ENCODE measurements at regions not wholly inside any gene's neighbourhood (a gene's known extent, or its start where the extent isn't known, plus 50 kb on each side); places are given as distances from the start of the nearest gene placed in this dataset.

GRCh38 chr3:139128803-139129202, 84.1 kb upstream of the PRR23C start:
- H3K9me2 ChIP-seq (ENCODE audit: insufficient read depth, low read length), result no peaks in the 10 kb centered on the region
- no peak overlapping the region for H3K27ac ChIP-seq (ENCODE audit: low read depth, low read length, poor library complexity, severe bottlenecking)
- H4K20me1 ChIP-seq (ENCODE audit: insufficient read depth, low read length), result no peaks in the 10 kb centered on the region
- no TSS peak for BruUV-seq (replicated peaks)
- CTCF ChIA-PET (ENCODE audit: unreplicated experiment), result no interaction called here
- POLR2A ChIA-PET, result no interaction called here
- no peaks in the 10 kb centered on the region for H3K36me3 ChIP-seq (ENCODE audit: insufficient read depth, low read length)
- H3K4me2 ChIP-seq (ENCODE audit: low read length), result no peak overlapping the region
- DNase-seq (ENCODE audit: low spot score), result no peak
- TF ChIP-seq EZH2phosphoT487 (IDR thresholded peaks at IDR 0.05; ENCODE audit: borderline replicate concordance, low read depth, low read length) (no peak), CTCF (conservative IDR thresholded peaks at IDR 0.05; ENCODE audit: low read length) (no peak)
- no peaks in the 10 kb centered on the region for H3K9me3 ChIP-seq (ENCODE audit: low read length)
- H3K79me2 ChIP-seq (ENCODE audit: insufficient read depth, low read depth, low read length), result no peaks in the 10 kb centered on the region
- H3K4me1 ChIP-seq (ENCODE audit: insufficient read depth, low read length, poor library complexity, severe bottlenecking), result no peaks in the 10 kb centered on the region
- no peak overlapping the region for H3K4me3 ChIP-seq (ENCODE audit: low read depth, low read length, poor library complexity, severe bottlenecking)
- intact Hi-C loops (cut with micrococcal nuclease; ENCODE audit: unreplicated experiment), result no loop called here
- no peak overlapping the region for H2AFZ ChIP-seq (ENCODE audit: low read length)

GRCh38 chr3:139129892-139130291, 85.2 kb upstream of the PRR23C start:
- no peak for DNase-seq (ENCODE audit: low spot score)

More at GRCh38 chr3:139129892-139130291, 85.2 kb upstream of the PRR23C start:
- TF ChIP-seq CTCF (conservative IDR thresholded peaks at IDR 0.05; ENCODE audit: low read length) (no peak), EZH2phosphoT487 (IDR thresholded peaks at IDR 0.05; ENCODE audit: borderline replicate concordance, low read depth, low read length) (no peak)
- no peaks in the 10 kb centered on the region for H3K9me2 ChIP-seq (ENCODE audit: insufficient read depth, low read length)
- intact Hi-C loops (cut with micrococcal nuclease; ENCODE audit: unreplicated experiment), result no loop called here
- no peaks in the 10 kb centered on the region for H3K4me1 ChIP-seq (ENCODE audit: insufficient read depth, low read length, poor library complexity, severe bottlenecking)
- H3K27ac ChIP-seq (ENCODE audit: low read depth, low read length, poor library complexity, severe bottlenecking), result no peak overlapping the region
- H3K79me2 ChIP-seq (ENCODE audit: insufficient read depth, low read depth, low read length), result no peaks in the 10 kb centered on the region
- ChIA-PET CTCF (ENCODE audit: unreplicated experiment) (no interaction called here), POLR2A (interaction anchor here (0.7 kb wide), 1 partner anchor 72 kb away, joined by 3 read pairs; no protein-coding TSS in a partner anchor)
- no peak overlapping the region for H3K4me3 ChIP-seq (ENCODE audit: low read depth, low read length, poor library complexity, severe bottlenecking)
- no peaks in the 10 kb centered on the region for H3K36me3 ChIP-seq (ENCODE audit: insufficient read depth, low read length)
- H3K4me2 ChIP-seq (ENCODE audit: low read length), result no peak overlapping the region
- H3K9me3 ChIP-seq (ENCODE audit: low read length), result no peaks in the 10 kb centered on the region
- H2AFZ ChIP-seq (ENCODE audit: low read length), result no peak overlapping the region
- BruUV-seq (replicated peaks), result no TSS peak
- H4K20me1 ChIP-seq (ENCODE audit: insufficient read depth, low read length), result no peaks in the 10 kb centered on the region
